Glomerular visceral epithelial cell (primary cell): ENCODE measurements at regions not wholly inside any gene's neighbourhood (a gene's known extent, or its start where the extent isn't known, plus 50 kb on each side); places are given as distances from the start of the nearest gene placed in this dataset.
"Not testable (repeated sequence)": the region's sequence is repeated elsewhere in the genome, so short reads cannot be mapped to it uniquely, and the experiment has no call there.

ENCODE experiments used
- DNase-seq: peaks from one replicate; pipeline ENCODE4 v3.0.0-alpha.2; 2016; ENCODE audit errors: extremely low spot score

GRCh38 chr4:100906973-100907372 lies 389.2 kb upstream of the EMCN start:
- no peak for DNase-seq

GRCh38 chr4:100900945-100901344 lies 383.1 kb upstream of the EMCN start:
- DNase-seq, result not testable (repeated sequence)

GRCh38 chr4:100900134-100900533 lies 382.3 kb upstream of the EMCN start:
- DNase-seq, result no peak

GRCh38 chr4:100898844-100899243 lies 381.0 kb upstream of the EMCN start:
- DNase-seq, result no peak

GRCh38 chr4:100895556-100896197 lies 377.9 kb upstream of the EMCN start:
- DNase-seq, result no peak

- DNase-seq, result no peak
Measured at GRCh38 chr4:100894339-100894870, 376.6 kb upstream of the EMCN start.

- no peak for DNase-seq
Measured at GRCh38 chr4:100891808-100892207, 374.0 kb upstream of the EMCN start.

- no peak for DNase-seq
Measured at GRCh38 chr4:100889898-100890297, 372.1 kb upstream of the EMCN start.

- DNase-seq, result no peak
Measured at GRCh38 chr4:100889401-100889800, 371.6 kb upstream of the EMCN start.

GRCh38 chr4:100882661-100883060 lies 364.8 kb upstream of the EMCN start:
- DNase-seq, result no peak

GRCh38 chr4:100881283-100881682 lies 363.5 kb upstream of the EMCN start:
- DNase-seq, result no peak

- no peak for DNase-seq
Measured at GRCh38 chr4:100880011-100880410, 362.2 kb upstream of the EMCN start.

- DNase-seq, result no peak
Measured at GRCh38 chr4:100879471-100879870, 361.6 kb upstream of the EMCN start.

- no peak for DNase-seq
Measured at GRCh38 chr4:100876546-100876945, 358.7 kb upstream of the EMCN start.

GRCh38 chr4:100875296-100876068 lies 357.7 kb upstream of the EMCN start:
- no peak for DNase-seq

GRCh38 chr4:100872811-100873210 lies 355.0 kb upstream of the EMCN start:
- DNase-seq, result peak; percentile 18

GRCh38 chr4:100870940-100871772 lies 353.3 kb upstream of the EMCN start:
- DNase-seq, result no peak

GRCh38 chr4:100869276-100869675 lies 351.5 kb upstream of the EMCN start:
- DNase-seq, result peak; percentile 2

- not testable (repeated sequence) for DNase-seq
Measured at GRCh38 chr4:100868281-100868680, 350.5 kb upstream of the EMCN start.

- no peak for DNase-seq
Measured at GRCh38 chr4:100852326-100852725, 334.5 kb upstream of the EMCN start.

GRCh38 chr4:100849319-100849718 lies 331.5 kb upstream of the EMCN start:
- no peak for DNase-seq

GRCh38 chr4:100848841-100849240 lies 331.0 kb upstream of the EMCN start:
- DNase-seq, result no peak
